ENCODE measurements at regions not wholly inside any gene's neighbourhood (a gene's known extent, or its start where the extent isn't known, plus 50 kb on each side); places are given as distances from the start of the nearest gene placed in this dataset.

- no peak for TF ChIP-seq CTCF (IDR thresholded peaks at IDR 0.05)
- TF ChIP-seq EP300 (IDR thresholded peaks at IDR 0.05): no peak
Observed at GRCh38 chr2:45114221-45114955, 105.1 kb upstream of the SIX2 start.
